ENCODE measurements at regions not wholly inside any gene's neighbourhood (a gene's known extent, or its start where the extent isn't known, plus 50 kb on each side); places are given as distances from the start of the nearest gene placed in this dataset.

GRCh38 chr5:158276692-158277091, 417.7 kb upstream of the CLINT1 start:
- TF ChIP-seq CTCF (IDR thresholded peaks at IDR 0.05) (no peak), POLR2A (IDR thresholded peaks at IDR 0.05) (no peak)
